HEK293 (cell line): ENCODE measurements at regions not wholly inside any gene's neighbourhood (a gene's known extent, or its start where the extent isn't known, plus 50 kb on each side); places are given as distances from the start of the nearest gene placed in this dataset.

Experiments
- CTCF ChIA-PET: fragments of 350-600 bp; formaldehyde crosslinking; extraction: SDS; loops from one replicate; lab custom pipeline; 2021; ENCODE audit warnings: antibody characterized with exemption; lab: Yijun Ruan, JAX
- POLR2A ChIA-PET: fragments of 300-600 bp; formaldehyde crosslinking; extraction: SDS; loops from one replicate; lab custom pipeline; 2020; ENCODE audit warnings: antibody characterized with exemption, inconsistent platforms; lab: Yijun Ruan, JAX
- H3K27ac ChIP-seq: fragments of 200-500 bp; sonication (Bioruptor generic); 2 replicates; pipeline ENCODE4 v1.5.1; 2014; ENCODE audit warnings: low read depth, low read length, control low read depth, inconsistent platforms; ENCODE audit errors: extremely low read depth
- H3K36me3 ChIP-seq, 2 experiments: fragments of 200-500 bp in 1 of 2; sonication (Bioruptor generic) in 1 of 2; 1 replicate in 1 of 2; 2 replicates in 1 of 2; pipeline ENCODE4 v1.5.1; 2014 to 2017; ENCODE audit warnings: inconsistent platforms in 2 of 2, low read length in 2 of 2; ENCODE audit not compliant: control insufficient read depth in 2 of 2, insufficient read depth in 1 of 2
- H3K4me1 ChIP-seq: fragments of 200-500 bp; sonication (Bioruptor generic); 2 replicates; pipeline ENCODE4 v1.5.1; 2014; ENCODE audit warnings: mild to moderate bottlenecking, low read length, inconsistent platforms; ENCODE audit not compliant: control insufficient read depth, insufficient read depth
- H3K4me3 ChIP-seq: 2 replicates; pipeline ENCODE4 v1.5.1; 2011; ENCODE audit warnings: low read depth, mild to moderate bottlenecking, control low read depth, low read length, moderate library complexity
- H3K9me3 ChIP-seq: fragments of 200-500 bp; sonication (Bioruptor generic); 2 replicates; pipeline ENCODE4 v1.5.1; 2014; ENCODE audit warnings: low read depth, low read length, inconsistent platforms; ENCODE audit not compliant: control insufficient read depth, insufficient read depth
- OSR2 ChIP-seq: fragments of 450-650 bp; formaldehyde crosslinking; IDR thresholded peaks from 2 replicates; pipeline ENCODE4 v1.5.1; 2016; ENCODE audit warnings: missing biosample characterization, missing genetic modification characterization
- ZBTB48 ChIP-seq: fragments of 450-650 bp; formaldehyde crosslinking; IDR thresholded peaks from 2 replicates; pipeline ENCODE4 v1.5.1; 2016; ENCODE audit warnings: missing biosample characterization, missing genetic modification characterization
- ZNF10 ChIP-seq: fragments of 450-650 bp; formaldehyde crosslinking; IDR thresholded peaks from 2 replicates; pipeline ENCODE4 v1.5.1; 2017; ENCODE audit warnings: missing biosample characterization, missing genetic modification characterization
- ZNF2 ChIP-seq: fragments of 450-650 bp; formaldehyde crosslinking; IDR thresholded peaks from 2 replicates; pipeline ENCODE4 v1.5.1; 2016; ENCODE audit warnings: missing biosample characterization, missing genetic modification characterization
- ZNF214 ChIP-seq: fragments of 450-650 bp; formaldehyde crosslinking; IDR thresholded peaks from 2 replicates; pipeline ENCODE4 v1.5.1; 2017; ENCODE audit warnings: missing biosample characterization, mild to moderate bottlenecking, missing genetic modification characterization, borderline replicate concordance
- ZNF223 ChIP-seq: fragments of 450-650 bp; formaldehyde crosslinking; IDR thresholded peaks from 2 replicates; pipeline ENCODE4 v1.5.1; 2016; ENCODE audit warnings: missing biosample characterization, missing genetic modification characterization
- ZNF335 ChIP-seq: fragments of 450-650 bp; formaldehyde crosslinking; conservative IDR thresholded peaks from 2 replicates; pipeline ENCODE4 v1.5.1; 2016; ENCODE audit warnings: missing biosample characterization, missing genetic modification characterization
- ZNF350 ChIP-seq: fragments of 450-650 bp; formaldehyde crosslinking; IDR thresholded peaks from 2 replicates; pipeline ENCODE4 v1.5.0; 2017; ENCODE audit warnings: missing biosample characterization, mild to moderate bottlenecking, missing genetic modification characterization
- ZNF362 ChIP-seq: fragments of 450-650 bp; formaldehyde crosslinking; IDR thresholded peaks from 2 replicates; pipeline ENCODE4 v1.5.1; 2016; ENCODE audit warnings: missing biosample characterization, missing genetic modification characterization
- ZNF423 ChIP-seq: fragments of 450-650 bp; formaldehyde crosslinking; IDR thresholded peaks from 2 replicates; pipeline ENCODE4 v1.5.1; 2016; ENCODE audit warnings: missing biosample characterization, missing genetic modification characterization
- ZNF571 ChIP-seq: fragments of 450-650 bp; formaldehyde crosslinking; IDR thresholded peaks from 2 replicates; pipeline ENCODE4 v1.5.0; 2017; ENCODE audit warnings: missing biosample characterization, missing genetic modification characterization
- ZNF610 ChIP-seq: fragments of 450-650 bp; formaldehyde crosslinking; IDR thresholded peaks from 2 replicates; pipeline ENCODE4 v1.5.1; 2016; ENCODE audit warnings: missing biosample characterization, missing genetic modification characterization, borderline replicate concordance
- ZNF76 ChIP-seq: fragments of 450-650 bp; formaldehyde crosslinking; IDR thresholded peaks from 2 replicates; pipeline ENCODE4; 2016; ENCODE audit warnings: low read depth, missing biosample characterization, missing genetic modification characterization, borderline replicate concordance
- TF ChIP-seq, protein P1 (sequence below): fragments of 450-650 bp; formaldehyde crosslinking; IDR thresholded peaks from 2 replicates; pipeline ENCODE4 v1.5.1; 2017; ENCODE audit warnings: missing biosample characterization, mild to moderate bottlenecking, missing genetic modification characterization, moderate library complexity
- TF ChIP-seq, protein P2 (sequence below): fragments of 450-650 bp; formaldehyde crosslinking; conservative IDR thresholded peaks from 2 replicates; pipeline ENCODE4 v1.5.1; 2016; ENCODE audit warnings: low read depth, missing biosample characterization, missing genetic modification characterization

DNA sequence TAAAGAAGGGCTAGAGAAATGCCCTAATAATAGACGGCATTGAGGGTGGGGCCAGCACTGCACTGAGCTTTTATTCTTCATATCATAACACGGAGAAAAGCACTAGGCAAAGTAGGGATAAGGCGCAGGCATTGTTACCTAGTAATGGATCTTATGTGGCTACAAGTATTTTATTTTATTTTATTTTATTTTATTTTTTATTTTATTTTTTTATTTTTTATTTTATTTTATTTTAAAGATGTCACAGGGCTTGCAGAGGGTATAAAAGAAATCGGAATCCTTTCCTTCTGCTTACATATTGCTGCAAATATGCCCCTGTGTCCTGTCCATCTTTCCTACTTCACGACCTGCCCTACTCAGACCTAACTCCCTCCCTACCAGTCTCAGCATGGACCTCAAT, 452.0 kb upstream of the KIRREL3 start (continued):
- TF ChIP-seq, protein P1, sequence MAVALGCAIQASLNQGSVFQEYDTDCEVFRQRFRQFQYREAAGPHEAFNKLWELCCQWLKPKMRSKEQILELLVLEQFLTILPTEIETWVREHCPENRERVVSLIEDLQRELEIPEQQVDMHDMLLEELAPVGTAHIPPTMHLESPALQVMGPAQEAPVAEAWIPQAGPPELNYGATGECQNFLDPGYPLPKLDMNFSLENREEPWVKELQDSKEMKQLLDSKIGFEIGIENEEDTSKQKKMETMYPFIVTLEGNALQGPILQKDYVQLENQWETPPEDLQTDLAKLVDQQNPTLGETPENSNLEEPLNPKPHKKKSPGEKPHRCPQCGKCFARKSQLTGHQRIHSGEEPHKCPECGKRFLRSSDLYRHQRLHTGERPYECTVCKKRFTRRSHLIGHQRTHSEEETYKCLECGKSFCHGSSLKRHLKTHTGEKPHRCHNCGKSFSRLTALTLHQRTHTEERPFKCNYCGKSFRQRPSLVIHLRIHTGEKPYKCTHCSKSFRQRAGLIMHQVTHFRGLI = no peak
- no peak for TF ChIP-seq ZNF76 (tag by site-specific recombination)
- TF ChIP-seq ZNF2 (tag by site-specific recombination) = no peak

- Histone ChIP-seq H3K4me1 (no peaks in the 10 kb centered on the region), H3K36me3 (no peaks in the 10 kb centered on the region), H3K27ac (no peak overlapping the region), H3K9me3 (no peaks in the 10 kb centered on the region), H3K4me3 (no peak overlapping the region)
- POLR2A ChIA-PET = no interaction called here
- TF ChIP-seq ZNF423 = no peak
- CTCF ChIA-PET = interaction anchor here (0.6 to 2.4 kb wide), 3 partner anchors 10 to 1618 kb away, joined by 3 to 7 read pairs (median 4); no protein-coding TSS in a partner anchor
Measured at GRCh38 chr11:127451861-127452260, 451.3 kb upstream of the KIRREL3 start.

GRCh38 chr11:127448101-127448500, 447.5 kb upstream of the KIRREL3 start:
- no peaks in the 10 kb centered on the region for H3K36me3 ChIP-seq
- H3K27ac ChIP-seq = no peak overlapping the region
- no peaks in the 10 kb centered on the region for H3K4me1 ChIP-seq
- POLR2A ChIA-PET = no interaction called here
- no peak overlapping the region for H3K4me3 ChIP-seq
- no peaks in the 10 kb centered on the region for H3K9me3 ChIP-seq
- TF ChIP-seq OSR2 = no peak
- TF ChIP-seq ZNF350 (tag by site-specific recombination) = no peak
- no peak for TF ChIP-seq ZBTB48 (tag by site-specific recombination)
- TF ChIP-seq ZNF214 (tag by site-specific recombination) = no peak
- TF ChIP-seq ZNF223 (tag by site-specific recombination) = no peak
- no peak for TF ChIP-seq ZNF362 (tag by site-specific recombination)
- TF ChIP-seq, protein P2, sequence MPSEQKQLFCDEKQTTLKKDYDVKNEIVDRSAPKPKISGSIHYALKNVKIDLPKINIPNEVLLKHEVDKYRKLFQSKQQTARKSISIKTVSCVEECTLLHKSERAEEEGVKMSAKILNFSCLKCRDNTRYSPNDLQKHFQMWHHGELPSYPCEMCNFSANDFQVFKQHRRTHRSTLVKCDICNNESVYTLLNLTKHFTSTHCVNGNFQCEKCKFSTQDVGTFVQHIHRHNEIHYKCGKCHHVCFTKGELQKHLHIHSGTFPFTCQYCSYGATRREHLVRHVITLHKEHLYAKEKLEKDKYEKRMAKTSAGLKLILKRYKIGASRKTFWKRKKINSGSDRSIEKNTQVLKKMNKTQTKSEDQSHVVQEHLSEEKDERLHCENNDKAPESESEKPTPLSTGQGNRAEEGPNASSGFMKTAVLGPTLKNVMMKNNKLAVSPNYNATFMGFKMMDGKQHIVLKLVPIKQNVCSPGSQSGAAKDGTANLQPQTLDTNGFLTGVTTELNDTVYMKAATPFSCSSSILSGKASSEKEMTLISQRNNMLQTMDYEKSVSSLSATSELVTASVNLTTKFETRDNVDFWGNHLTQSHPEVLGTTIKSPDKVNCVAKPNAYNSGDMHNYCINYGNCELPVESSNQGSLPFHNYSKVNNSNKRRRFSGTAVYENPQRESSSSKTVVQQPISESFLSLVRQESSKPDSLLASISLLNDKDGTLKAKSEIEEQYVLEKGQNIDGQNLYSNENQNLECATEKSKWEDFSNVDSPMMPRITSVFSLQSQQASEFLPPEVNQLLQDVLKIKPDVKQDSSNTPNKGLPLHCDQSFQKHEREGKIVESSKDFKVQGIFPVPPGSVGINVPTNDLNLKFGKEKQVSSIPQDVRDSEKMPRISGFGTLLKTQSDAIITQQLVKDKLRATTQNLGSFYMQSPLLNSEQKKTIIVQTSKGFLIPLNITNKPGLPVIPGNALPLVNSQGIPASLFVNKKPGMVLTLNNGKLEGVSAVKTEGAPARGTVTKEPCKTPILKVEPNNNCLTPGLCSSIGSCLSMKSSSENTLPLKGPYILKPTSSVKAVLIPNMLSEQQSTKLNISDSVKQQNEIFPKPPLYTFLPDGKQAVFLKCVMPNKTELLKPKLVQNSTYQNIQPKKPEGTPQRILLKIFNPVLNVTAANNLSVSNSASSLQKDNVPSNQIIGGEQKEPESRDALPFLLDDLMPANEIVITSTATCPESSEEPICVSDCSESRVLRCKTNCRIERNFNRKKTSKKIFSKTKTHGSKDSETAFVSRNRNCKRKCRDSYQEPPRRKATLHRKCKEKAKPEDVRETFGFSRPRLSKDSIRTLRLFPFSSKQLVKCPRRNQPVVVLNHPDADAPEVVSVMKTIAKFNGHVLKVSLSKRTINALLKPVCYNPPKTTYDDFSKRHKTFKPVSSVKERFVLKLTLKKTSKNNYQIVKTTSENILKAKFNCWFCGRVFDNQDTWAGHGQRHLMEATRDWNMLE = no peak
- no peak for TF ChIP-seq ZNF10
- no peak for TF ChIP-seq ZNF335 (tag by site-specific recombination)
- no peak for TF ChIP-seq ZNF571 (tag by site-specific recombination)
- no peak for TF ChIP-seq ZNF610
- TF ChIP-seq, all 188 proteins: peak for 0
- CTCF ChIA-PET = no interaction called here
